ENCODE measurements at regions not wholly inside any gene's neighbourhood (a gene's known extent, or its start where the extent isn't known, plus 50 kb on each side); places are given as distances from the start of the nearest gene placed in this dataset.

- TF ChIP-seq CTCF (IDR thresholded peaks at IDR 0.05; ENCODE audit: low read depth, low read length, poor library complexity, severe bottlenecking) (peak; percentile 31), EZH2phosphoT487 (IDR thresholded peaks at IDR 0.05; ENCODE audit: borderline replicate concordance, low read length) (no peak)
- Histone ChIP-seq H3K4me3 (ENCODE audit: low read length) (no peak overlapping the region), H4K20me1 (ENCODE audit: control insufficient read depth, insufficient read depth, low read depth, low read length) (no peaks in the 10 kb centered on the region), H3K9me2 (replicated peaks; ENCODE audit: control insufficient read depth, low read length) (no peaks in the 10 kb centered on the region), H3K9me3 (ENCODE audit: control insufficient read depth, insufficient read depth, low read length) (no peaks in the 10 kb centered on the region), H3K79me2 (ENCODE audit: control insufficient read depth, low read length) (no peaks in the 10 kb centered on the region), H3K36me3 (ENCODE audit: control insufficient read depth, low read length) (no peaks in the 10 kb centered on the region), H3K4me1 (ENCODE audit: control insufficient read depth, low read length) (no peaks in the 10 kb centered on the region), H3K27ac (ENCODE audit: low read depth, low read length) (no peak overlapping the region), H3K27me3 (ENCODE audit: control insufficient read depth, low read length) (no peaks in the 10 kb centered on the region), H3K4me2 (ENCODE audit: low read length) (no peak overlapping the region), H3F3A (ENCODE audit: control insufficient read depth, insufficient read depth) (no peaks in the 10 kb centered on the region)
These were observed 101.6 kb downstream of the CFAP44 start for GRCh38 chr3:113339616-113340244.

Data from DOHH2 (cell line).